DOHH2 (cell line): ENCODE measurements at regions not wholly inside any gene's neighbourhood (a gene's known extent, or its start where the extent isn't known, plus 50 kb on each side); places are given as distances from the start of the nearest gene placed in this dataset.

Source experiments
- H3F3A ChIP-seq: fragments of 200-600 bp; sonication (generic), shearing (Covaris generic); 2 replicates; pipeline ENCODE4 v1.6.0; 2016; ENCODE audit warnings: antibody characterized with exemption, mild to moderate bottlenecking; ENCODE audit not compliant: control insufficient read depth, insufficient read depth
- H3K27ac ChIP-seq: fragments of 200-600 bp; sonication (generic); 2 replicates; pipeline ENCODE4 v1.5.1; 2014; ENCODE audit warnings: low read depth, mild to moderate bottlenecking, low read length, moderate library complexity
- H3K27me3 ChIP-seq: fragments of 200-600 bp; sonication (generic); 2 replicates; pipeline ENCODE4 v1.6.1; 2014; ENCODE audit warnings: mild to moderate bottlenecking, low read length, mixed read lengths; ENCODE audit not compliant: control insufficient read depth
- H3K36me3 ChIP-seq: fragments of 200-600 bp; sonication (generic); 2 replicates; pipeline ENCODE4 v1.6.1; 2014; ENCODE audit warnings: mild to moderate bottlenecking, low read length, moderate library complexity, mixed read lengths; ENCODE audit not compliant: control insufficient read depth
- H3K4me1 ChIP-seq: fragments of 200-600 bp; sonication (generic); 2 replicates; pipeline ENCODE4 v1.6.1; 2014; ENCODE audit warnings: mild to moderate bottlenecking, low read length, mixed read lengths; ENCODE audit not compliant: control insufficient read depth
- H3K4me2 ChIP-seq: fragments of 200-600 bp; sonication (generic); 2 replicates; pipeline ENCODE4 v1.6.0; 2014; ENCODE audit warnings: mild to moderate bottlenecking, low read length, moderate library complexity
- H3K4me3 ChIP-seq: fragments of 200-600 bp; sonication (generic); 2 replicates; pipeline ENCODE4 v1.5.1; 2014; ENCODE audit warnings: mild to moderate bottlenecking, low read length, mixed read lengths
- H3K79me2 ChIP-seq: fragments of 200-600 bp; sonication (generic); 2 replicates; pipeline ENCODE4 v1.6.1; 2014; ENCODE audit warnings: mild to moderate bottlenecking, low read length, mixed read lengths; ENCODE audit not compliant: control insufficient read depth
- H3K9me2 ChIP-seq: fragments of 200-600 bp; sonication (generic); replicated peaks from 2 replicates; pipeline ENCODE4 v1.6.1; 2014; ENCODE audit warnings: mild to moderate bottlenecking, low read length, mixed read lengths; ENCODE audit not compliant: control insufficient read depth
- H3K9me3 ChIP-seq: fragments of 200-600 bp; sonication (generic); 2 replicates; pipeline ENCODE4 v1.6.1; 2014; ENCODE audit warnings: antibody characterized with exemption, low read length, mixed read lengths; ENCODE audit not compliant: control insufficient read depth, insufficient read depth
- H4K20me1 ChIP-seq: fragments of 200-600 bp; sonication (generic); 2 replicates; pipeline ENCODE4 v1.6.0; 2014; ENCODE audit warnings: low read depth, mild to moderate bottlenecking, antibody characterized with exemption, low read length, moderate library complexity; ENCODE audit not compliant: control insufficient read depth, insufficient read depth
- CTCF ChIP-seq: fragments of 200-600 bp; sonication (generic); IDR thresholded peaks from one replicate; pipeline ENCODE4 v1.5.1; 2014; ENCODE audit warnings: antibody characterized with exemption, mild to moderate bottlenecking, low read depth, low read length; ENCODE audit not compliant: poor library complexity, severe bottlenecking
- EZH2phosphoT487 ChIP-seq: fragments of 200-600 bp; sonication (generic); IDR thresholded peaks from 2 replicates; pipeline ENCODE4 v1.6.1; 2017; ENCODE audit warnings: borderline replicate concordance, mild to moderate bottlenecking, antibody characterized with exemption, low read length, moderate library complexity, mixed read lengths

- H3K36me3 ChIP-seq, result no peaks in the 10 kb centered on the region
- TF ChIP-seq EZH2phosphoT487 (no peak), CTCF (no peak)
- no peaks in the 10 kb centered on the region for H4K20me1 ChIP-seq
- no peaks in the 10 kb centered on the region for H3K9me2 ChIP-seq
- H3K4me3 ChIP-seq, result no peak overlapping the region
- no peak overlapping the region for H3K4me2 ChIP-seq
- no peaks in the 10 kb centered on the region; the same call in 1 of the 2 replicates for H3K9me3 ChIP-seq
- H3K27ac ChIP-seq, result no peak overlapping the region
- no peaks in the 10 kb centered on the region for H3K4me1 ChIP-seq
- no peaks in the 10 kb centered on the region for H3K79me2 ChIP-seq
- no peaks in the 10 kb centered on the region for H3K27me3 ChIP-seq
- no peaks in the 10 kb centered on the region for H3F3A ChIP-seq
Observed at GRCh38 chr2:875687-876615, 74.7 kb upstream of the SNTG2 start.

GRCh38 chr2:873651-874580 lies 76.7 kb upstream of the SNTG2 start:
- Histone ChIP-seq H3K4me3 (no peak overlapping the region), H3K9me3 (no peaks in the 10 kb centered on the region; the same call in 1 of the 2 replicates), H3K36me3 (no peaks in the 10 kb centered on the region), H3F3A (no peaks in the 10 kb centered on the region), H3K27ac (no peak overlapping the region), H3K4me2 (no peak overlapping the region), H3K4me1 (no peaks in the 10 kb centered on the region), H3K79me2 (no peaks in the 10 kb centered on the region), H3K9me2 (no peaks in the 10 kb centered on the region), H3K27me3 (no peaks in the 10 kb centered on the region), H4K20me1 (no peaks in the 10 kb centered on the region)
- no peak for TF ChIP-seq EZH2phosphoT487
- TF ChIP-seq CTCF, result no peak

GRCh38 chr2:873027-873426 lies 77.6 kb upstream of the SNTG2 start:
- H3K4me1 ChIP-seq, result no peaks in the 10 kb centered on the region
- no peaks in the 10 kb centered on the region for H3K36me3 ChIP-seq
- H3F3A ChIP-seq, result no peaks in the 10 kb centered on the region
- H3K27ac ChIP-seq, result no peak overlapping the region
- no peaks in the 10 kb centered on the region for H3K9me3 ChIP-seq
- H3K4me3 ChIP-seq, result no peak overlapping the region
- no peak overlapping the region for H3K4me2 ChIP-seq
- H3K27me3 ChIP-seq, result no peaks in the 10 kb centered on the region
- TF ChIP-seq EZH2phosphoT487 (no peak), CTCF (no peak)
- H3K79me2 ChIP-seq, result no peaks in the 10 kb centered on the region
- H4K20me1 ChIP-seq, result no peaks in the 10 kb centered on the region
- H3K9me2 ChIP-seq, result no peaks in the 10 kb centered on the region
